Suprapubic skin (tissue), 4 donors: ENCODE measurements at regions not wholly inside any gene's neighbourhood (a gene's known extent, or its start where the extent isn't known, plus 50 kb on each side); places are given as distances from the start of the nearest gene placed in this dataset.

ENCODE experiments used
- DNase-seq, 2 donors: peaks; one replicate each; pipeline ENCODE4 v3.0.0-alpha.2; 2019; ENCODE audit warnings: low spot score in 2 of 2
- H3K27ac ChIP-seq: fragments of 200-600 bp; sonication (generic); one replicate; pipeline ENCODE4 v1.5.1; 2019
- H3K27me3 ChIP-seq: fragments of 200-600 bp; sonication (generic); one replicate; pipeline ENCODE4 v1.5.1; 2019
- H3K36me3 ChIP-seq: fragments of 200-600 bp; sonication (generic); one replicate; pipeline ENCODE4 v1.5.1; 2019
- H3K4me1 ChIP-seq: fragments of 200-600 bp; sonication (generic); one replicate; pipeline ENCODE4 v1.5.1; 2019
- H3K4me3 ChIP-seq: fragments of 200-600 bp; sonication (generic); one replicate; pipeline ENCODE4 v1.5.1; 2019; ENCODE audit warnings: mild to moderate bottlenecking
- H3K9me3 ChIP-seq: fragments of 200-600 bp; sonication (generic); one replicate; pipeline ENCODE4 v1.5.1; 2019
- EP300 ChIP-seq: sonication (generic); formaldehyde crosslinking; IDR thresholded peaks from one replicate; pipeline ENCODE4 v1.6.1; 2017; ENCODE audit warnings: antibody characterized with exemption
- POLR2A ChIP-seq, 2 donors: fragments of 450-650 bp; IDR thresholded peaks; one replicate each; pipeline ENCODE4 v1.6.1; 2017; ENCODE audit warnings: antibody characterized with exemption in 2 of 2, mild to moderate bottlenecking in 2 of 2, moderate library complexity in 2 of 2
- POLR2AphosphoS5 ChIP-seq, 3 donors: sonication (generic); formaldehyde crosslinking; IDR thresholded peaks; one replicate each; pipeline ENCODE4 v1.6.1; 2017; ENCODE audit warnings: antibody characterized with exemption in 3 of 3
- WGBS: methylation state at CpG from one replicate; pipeline ENCODE4 v1.1.5; 2018; 5-methylcytosine and 5-hydroxymethylcytosine counted together
- TF ChIP-seq, protein P1 (sequence below), 2 donors: fragments of 200-600 bp in 1 of 2; fragments of 450-650 bp in 1 of 2; sonication (generic) in 1 of 2; IDR thresholded peaks; one replicate each; pipeline ENCODE4 v1.5.1; 2016 to 2019; ENCODE audit warnings: antibody characterized with exemption in 2 of 2, mild to moderate bottlenecking in 1 of 2, moderate library complexity in 1 of 2

DNA sequence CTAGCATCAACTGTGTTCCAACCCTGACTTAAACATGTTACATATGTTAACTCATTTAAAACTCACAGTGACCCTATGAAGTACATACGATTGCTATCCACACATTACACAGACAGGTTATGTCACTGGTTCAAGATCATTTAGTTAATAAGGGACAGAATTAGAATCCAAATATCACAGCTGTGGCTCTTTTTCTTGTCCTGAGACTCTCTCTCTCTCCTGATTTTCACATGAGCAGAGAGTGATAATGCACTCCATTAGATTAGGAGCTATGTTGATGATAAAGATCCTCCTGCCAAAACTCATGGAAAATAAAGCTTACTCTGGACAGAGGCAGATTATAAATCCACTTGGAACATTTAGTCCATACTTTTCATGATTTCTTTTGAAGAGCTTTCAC, 408.3 kb downstream of the PPARGC1A start:
- no peaks in the 10 kb centered on the region for H3K36me3 ChIP-seq
- H3K9me3 ChIP-seq, result no peaks in the 10 kb centered on the region
- H3K27ac ChIP-seq, result no peak overlapping the region
- H3K27me3 ChIP-seq, result no peaks in the 10 kb centered on the region
- TF ChIP-seq, protein P1, sequence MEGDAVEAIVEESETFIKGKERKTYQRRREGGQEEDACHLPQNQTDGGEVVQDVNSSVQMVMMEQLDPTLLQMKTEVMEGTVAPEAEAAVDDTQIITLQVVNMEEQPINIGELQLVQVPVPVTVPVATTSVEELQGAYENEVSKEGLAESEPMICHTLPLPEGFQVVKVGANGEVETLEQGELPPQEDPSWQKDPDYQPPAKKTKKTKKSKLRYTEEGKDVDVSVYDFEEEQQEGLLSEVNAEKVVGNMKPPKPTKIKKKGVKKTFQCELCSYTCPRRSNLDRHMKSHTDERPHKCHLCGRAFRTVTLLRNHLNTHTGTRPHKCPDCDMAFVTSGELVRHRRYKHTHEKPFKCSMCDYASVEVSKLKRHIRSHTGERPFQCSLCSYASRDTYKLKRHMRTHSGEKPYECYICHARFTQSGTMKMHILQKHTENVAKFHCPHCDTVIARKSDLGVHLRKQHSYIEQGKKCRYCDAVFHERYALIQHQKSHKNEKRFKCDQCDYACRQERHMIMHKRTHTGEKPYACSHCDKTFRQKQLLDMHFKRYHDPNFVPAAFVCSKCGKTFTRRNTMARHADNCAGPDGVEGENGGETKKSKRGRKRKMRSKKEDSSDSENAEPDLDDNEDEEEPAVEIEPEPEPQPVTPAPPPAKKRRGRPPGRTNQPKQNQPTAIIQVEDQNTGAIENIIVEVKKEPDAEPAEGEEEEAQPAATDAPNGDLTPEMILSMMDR (IDR thresholded peaks at IDR 0.05), result no peak
- TF ChIP-seq POLR2AphosphoS5 (IDR thresholded peaks at IDR 0.05) (no peak), POLR2A (IDR thresholded peaks at IDR 0.05) (no peak), EP300 (no peak)
- no peak overlapping the region for H3K4me3 ChIP-seq
- DNase-seq, result no peak
- H3K4me1 ChIP-seq, result no peaks in the 10 kb centered on the region
- 85% methylated on average over 1 of the region's 1 CpG for WGBS

DNA sequence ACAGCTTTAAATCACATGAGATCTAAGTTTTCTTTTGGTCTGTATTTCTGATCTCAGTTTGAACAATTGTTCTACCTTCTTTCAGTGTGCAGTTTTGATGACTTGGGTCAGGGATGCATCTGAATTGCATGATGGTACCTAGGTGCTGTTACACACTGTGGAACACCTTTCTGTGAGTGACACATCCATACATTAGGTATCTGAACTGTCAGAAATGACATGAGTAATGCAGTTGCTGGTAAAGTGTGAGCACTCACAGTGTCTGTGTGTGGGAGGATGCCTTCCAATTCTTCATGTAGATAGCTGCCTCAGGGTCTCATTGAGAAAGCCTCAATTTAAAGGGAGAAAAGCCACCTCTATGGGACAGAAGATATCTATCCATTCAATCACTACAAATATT, 411.9 kb downstream of the PPARGC1A start:
- no peak overlapping the region for H3K27ac ChIP-seq
- no peak for DNase-seq
- H3K36me3 ChIP-seq, result no peaks in the 10 kb centered on the region
- no peak overlapping the region for H3K4me3 ChIP-seq
- no peaks in the 10 kb centered on the region for H3K9me3 ChIP-seq
- no peaks in the 10 kb centered on the region for H3K27me3 ChIP-seq
- TF ChIP-seq POLR2A (IDR thresholded peaks at IDR 0.05), result no peak
- TF ChIP-seq, protein P1 (IDR thresholded peaks at IDR 0.05), result no peak
- TF ChIP-seq POLR2AphosphoS5 (IDR thresholded peaks at IDR 0.05), result no peak
- no peak for TF ChIP-seq EP300
- no peaks in the 10 kb centered on the region for H3K4me1 ChIP-seq

DNA sequence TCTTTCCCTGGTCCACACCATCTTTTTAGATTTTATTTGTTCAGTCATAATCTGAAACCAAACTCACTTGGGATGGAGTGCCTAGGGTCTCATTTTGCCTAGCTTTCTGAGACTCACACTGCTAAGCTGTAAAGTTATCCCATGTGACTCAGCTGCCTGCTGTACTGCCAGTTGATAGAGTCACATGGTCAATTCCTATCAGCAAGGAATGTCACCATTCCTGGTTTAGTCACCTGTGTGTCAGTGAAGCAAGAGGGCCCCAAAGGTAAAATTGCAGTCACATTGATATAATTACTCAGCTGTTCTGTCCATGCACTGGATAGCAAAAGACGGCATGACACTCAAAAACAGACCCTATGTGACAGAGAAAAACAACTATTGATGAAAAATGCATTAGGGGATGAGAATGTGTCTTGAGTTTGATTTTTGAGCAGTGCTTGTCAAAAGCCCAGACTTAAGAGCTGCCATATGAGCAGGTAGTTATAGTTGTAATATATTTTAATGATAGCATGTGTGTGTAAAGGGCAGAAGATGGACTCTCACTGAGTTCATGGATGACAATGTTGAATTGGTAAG, 413.2 kb downstream of the PPARGC1A start:
- Histone ChIP-seq H3K9me3 (no peaks in the 10 kb centered on the region), H3K27me3 (no peaks in the 10 kb centered on the region), H3K36me3 (no peaks in the 10 kb centered on the region), H3K4me1 (no peaks in the 10 kb centered on the region), H3K4me3 (no peak overlapping the region), H3K27ac (no peak overlapping the region)
- no peak for DNase-seq
- WGBS, result 64% methylated on average over 1 of the region's 1 CpG
- TF ChIP-seq, protein P1 (IDR thresholded peaks at IDR 0.05), result no peak
- no peak for TF ChIP-seq EP300
- no peak for TF ChIP-seq POLR2A (IDR thresholded peaks at IDR 0.05)
- TF ChIP-seq POLR2AphosphoS5 (IDR thresholded peaks at IDR 0.05), result no peak

DNA sequence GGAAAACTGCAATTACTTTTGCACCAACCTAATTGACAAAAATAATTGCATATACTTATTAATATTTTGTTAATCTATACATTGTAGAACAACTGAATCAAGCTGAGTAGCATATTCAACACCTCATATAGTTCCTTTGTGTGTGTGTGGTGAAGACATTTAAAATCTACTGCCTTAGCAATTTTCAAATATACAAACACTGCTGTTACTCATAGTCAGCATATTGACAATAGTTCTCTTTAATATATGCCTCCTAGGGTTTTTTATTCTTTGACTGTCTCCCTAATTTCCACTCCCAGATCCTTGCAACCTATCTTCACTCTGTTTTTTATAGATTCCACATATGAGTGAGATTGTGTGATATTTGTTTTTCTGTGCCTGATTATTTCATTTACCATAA, 426.8 kb downstream of the PPARGC1A start:
- Histone ChIP-seq H3K27ac (no peak overlapping the region), H3K9me3 (peaks cover 11% of the 10 kb centered on the region), H3K4me1 (no peaks in the 10 kb centered on the region), H3K27me3 (no peaks in the 10 kb centered on the region), H3K36me3 (no peaks in the 10 kb centered on the region), H3K4me3 (no peak overlapping the region)
- no peak for TF ChIP-seq POLR2AphosphoS5 (IDR thresholded peaks at IDR 0.05)
- TF ChIP-seq EP300, result no peak
- TF ChIP-seq POLR2A (IDR thresholded peaks at IDR 0.05), result no peak
- TF ChIP-seq, protein P1 (IDR thresholded peaks at IDR 0.05), result no peak
- DNase-seq, result no peak

DNA sequence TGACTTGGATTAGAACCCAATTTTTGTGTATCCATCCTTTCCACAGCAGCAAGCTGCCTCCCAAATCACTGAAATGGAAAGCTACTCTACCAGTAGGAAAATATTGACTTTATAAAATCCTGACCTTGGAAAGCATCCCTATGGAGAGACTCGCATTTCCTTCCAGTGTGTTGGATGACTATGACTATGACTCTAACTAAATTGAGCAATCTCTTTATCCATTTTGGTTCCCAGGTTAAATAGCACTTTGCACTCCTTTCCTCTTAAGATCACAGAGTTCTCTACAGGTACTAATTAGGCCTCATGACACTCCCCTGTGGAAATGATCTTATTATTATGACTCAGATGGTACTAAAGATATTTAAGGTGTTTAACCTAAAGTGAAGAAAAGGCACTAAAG, 431.8 kb downstream of the PPARGC1A start:
- no peak overlapping the region for H3K27ac ChIP-seq
- no peaks in the 10 kb centered on the region for H3K27me3 ChIP-seq
- TF ChIP-seq POLR2AphosphoS5 (IDR thresholded peaks at IDR 0.05) (no peak), EP300 (no peak), POLR2A (IDR thresholded peaks at IDR 0.05) (no peak)
- TF ChIP-seq, protein P1 (IDR thresholded peaks at IDR 0.05), result no peak
- no peak overlapping the region for H3K4me3 ChIP-seq
- no peaks in the 10 kb centered on the region for H3K4me1 ChIP-seq
- DNase-seq, result no peak
- 48% methylated on average over 1 of the region's 1 CpG for WGBS
- H3K36me3 ChIP-seq, result no peaks in the 10 kb centered on the region
- no peaks in the 10 kb centered on the region for H3K9me3 ChIP-seq
